ENCODE measurements at regions not wholly inside any gene's neighbourhood (a gene's known extent, or its start where the extent isn't known, plus 50 kb on each side); places are given as distances from the start of the nearest gene placed in this dataset.
"Not testable (repeated sequence)": the region's sequence is repeated elsewhere in the genome, so short reads cannot be mapped to it uniquely, and the experiment has no call there.

DNA sequence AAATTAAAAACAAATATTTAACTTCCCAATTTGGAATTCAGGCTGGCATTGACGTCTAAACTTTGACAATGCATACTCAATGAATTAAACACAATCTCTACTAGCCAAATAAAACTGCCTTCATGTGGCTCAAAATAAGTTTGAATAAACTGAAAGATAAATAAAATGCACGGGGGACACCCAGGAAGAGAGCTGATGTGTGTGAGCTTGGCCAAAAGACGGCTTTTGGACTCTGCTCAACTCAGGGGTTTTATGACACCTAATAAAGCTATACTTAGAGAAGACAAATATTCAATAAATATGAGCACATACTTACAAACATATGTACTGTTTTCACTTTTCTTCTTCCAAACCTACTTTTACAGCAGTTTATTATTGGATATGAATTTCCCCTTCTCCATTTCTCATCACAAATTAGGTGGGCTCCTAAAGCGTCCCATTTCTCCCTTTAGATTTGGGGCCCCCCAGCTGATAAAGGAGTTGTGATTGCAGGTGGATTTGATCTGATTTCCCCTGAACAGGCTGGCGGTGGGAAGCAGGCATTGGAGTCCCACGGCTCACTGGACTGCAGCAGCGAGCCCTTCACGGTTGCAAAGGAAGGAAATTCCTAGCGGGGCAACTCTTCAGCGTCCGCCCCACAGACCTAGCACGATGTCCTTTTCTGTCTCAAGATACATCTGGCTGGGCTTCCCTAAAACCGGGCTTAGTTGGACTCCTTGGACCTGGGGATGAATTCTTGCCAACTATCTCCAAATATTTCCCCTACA lies 79.6 kb downstream of the INSIG1 start:
- peak in 1 of 3 donors; percentile 9 for DNase-seq (ENCODE audit: low read depth in 2 of 3, low spot score in 2 of 3)

DNA sequence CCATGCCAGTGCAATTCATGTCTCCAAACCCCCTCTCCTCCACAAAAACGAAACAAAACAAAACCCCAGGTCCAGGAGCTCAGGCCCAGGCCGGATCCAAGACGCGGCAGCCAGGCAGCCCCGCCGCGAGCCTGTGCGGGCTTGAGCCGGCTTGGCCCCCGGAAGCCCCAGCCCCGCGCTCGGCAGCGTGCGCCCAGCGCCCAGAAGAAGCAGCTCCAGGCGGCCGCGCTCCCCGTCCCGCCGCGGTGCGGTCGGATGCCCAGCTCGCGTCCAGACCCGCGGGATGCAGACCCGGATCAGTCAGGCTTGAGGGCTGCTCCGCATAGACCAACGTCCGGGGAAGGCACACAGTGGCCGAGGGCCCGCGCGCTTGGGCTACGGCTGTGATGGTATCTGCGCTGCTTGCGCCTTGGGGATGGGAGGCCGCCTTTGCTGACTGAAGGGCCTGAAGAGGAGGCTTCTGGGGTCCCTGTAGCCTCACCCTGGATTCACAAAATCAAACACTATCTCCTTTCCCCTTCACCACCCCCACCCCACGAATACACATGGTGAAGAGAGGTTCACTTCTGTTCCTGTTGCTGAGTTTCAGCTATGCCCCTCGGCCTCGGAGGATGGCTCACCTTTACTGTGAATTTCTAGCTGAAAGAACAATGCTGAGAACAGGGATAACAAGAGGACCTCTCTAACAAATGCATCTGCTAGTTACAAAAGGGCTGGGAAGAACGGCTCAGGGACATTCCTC lies 79.9 kb upstream of the EN2 start:
- DNase-seq (ENCODE audit: low read depth in 2 of 3, low spot score in 2 of 3) = peak in 1 of 3 donors; percentile 34

DNA sequence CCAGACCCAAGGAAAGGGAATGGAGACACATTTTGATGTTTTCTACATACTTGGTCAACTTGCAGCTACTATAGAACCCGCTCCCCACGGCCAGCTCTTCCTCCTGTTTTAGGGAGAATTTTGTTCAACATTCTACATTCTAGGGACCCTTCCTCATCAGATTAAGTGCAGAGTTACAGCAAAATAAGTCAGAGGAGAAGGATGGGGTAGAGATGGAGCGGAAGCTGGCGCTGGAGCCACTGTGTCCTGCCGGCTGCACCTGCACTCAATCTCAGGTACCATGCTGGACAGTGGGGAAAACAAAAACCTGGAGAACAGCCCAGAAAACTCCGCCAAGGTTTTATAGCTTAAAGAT lies 79.4 kb upstream of the EN2 start:
- no peak for DNase-seq (ENCODE audit: low read depth in 2 of 3, low spot score in 2 of 3)

DNA sequence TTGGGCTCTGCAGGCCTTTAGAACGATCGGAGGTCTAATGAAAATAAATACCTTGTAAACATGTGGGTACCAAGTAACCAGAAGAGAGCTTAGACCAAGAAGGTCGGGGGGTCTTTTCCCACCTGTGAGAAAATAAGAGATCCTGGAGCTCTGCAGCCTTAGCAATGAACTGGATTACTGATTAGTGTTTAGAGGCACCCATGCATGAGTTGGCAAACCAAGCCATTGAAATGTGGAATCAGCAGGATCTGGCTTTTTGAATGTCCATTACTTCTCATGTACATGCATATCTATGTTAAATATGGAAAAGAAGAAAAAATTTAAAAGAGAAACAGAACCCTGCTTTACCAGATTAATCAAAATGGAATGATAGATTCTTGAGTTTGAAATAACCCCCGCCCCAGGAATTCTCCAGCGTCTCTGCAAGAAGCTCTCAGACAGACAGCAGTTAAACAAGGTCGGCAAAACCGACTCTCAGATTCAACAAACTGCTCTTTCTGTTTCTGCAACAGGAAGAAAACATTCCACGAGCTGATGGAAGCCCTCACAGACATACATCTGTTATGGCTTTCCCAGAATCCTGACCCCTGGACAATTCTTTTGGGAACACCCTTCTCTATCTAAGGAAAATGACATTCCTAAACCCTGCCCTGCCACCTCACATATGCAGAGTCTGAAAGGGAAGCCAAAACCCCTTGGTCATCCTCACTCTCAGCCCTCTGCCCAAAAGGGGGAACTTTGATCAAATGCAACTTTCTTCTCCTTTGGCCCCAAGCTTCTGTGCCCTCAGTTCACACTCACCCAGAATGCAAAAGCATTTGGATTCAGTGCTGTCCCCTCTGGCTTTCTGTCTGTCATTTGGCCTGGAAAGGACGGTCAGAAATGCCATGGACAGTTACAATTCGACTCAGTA lies 78.7 kb upstream of the EN2 start:
- DNase-seq (ENCODE audit: low read depth in 2 of 3, low spot score in 2 of 3) = no peak

DNA sequence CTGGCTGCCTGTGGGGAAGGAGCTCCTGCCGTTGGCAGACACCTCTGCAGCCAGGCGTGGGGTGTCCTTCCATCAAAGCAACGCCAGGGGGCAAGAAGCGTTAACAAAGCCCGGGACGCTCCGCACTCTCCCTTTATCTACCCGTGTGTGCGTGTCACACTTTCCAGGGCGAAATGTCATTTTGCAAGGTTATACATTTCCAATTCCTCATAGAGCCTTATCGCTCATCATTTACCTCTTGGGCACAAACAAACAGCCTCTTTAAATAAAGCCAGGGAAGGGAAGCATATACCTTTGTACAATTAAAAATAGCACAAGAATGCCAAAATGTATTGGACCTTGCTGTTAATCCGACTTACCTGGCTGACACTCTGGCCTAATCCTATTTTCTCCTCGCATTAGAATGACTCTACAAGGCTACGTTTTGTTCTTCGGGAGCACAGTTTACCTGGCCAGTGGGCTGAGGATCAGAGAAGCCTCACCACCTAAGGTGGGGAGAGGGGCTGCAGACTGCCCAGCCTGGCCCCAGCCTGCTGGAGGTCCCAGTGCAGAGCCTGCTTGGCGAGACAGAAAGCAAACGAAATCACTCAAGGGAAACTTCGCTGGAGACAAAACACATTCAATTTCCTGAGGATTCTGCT lies 77.6 kb upstream of the EN2 start:
- peak; percentile 21 to 83 (median 79) for DNase-seq (ENCODE audit: low read depth in 2 of 3, low spot score in 2 of 3)

GRCh38 chr7:155380976-155381851 lies 76.7 kb upstream of the EN2 start:
- DNase-seq (ENCODE audit: low read depth in 2 of 3, low spot score in 2 of 3) = peak in 1 of 3 donors; percentile 6

DNA sequence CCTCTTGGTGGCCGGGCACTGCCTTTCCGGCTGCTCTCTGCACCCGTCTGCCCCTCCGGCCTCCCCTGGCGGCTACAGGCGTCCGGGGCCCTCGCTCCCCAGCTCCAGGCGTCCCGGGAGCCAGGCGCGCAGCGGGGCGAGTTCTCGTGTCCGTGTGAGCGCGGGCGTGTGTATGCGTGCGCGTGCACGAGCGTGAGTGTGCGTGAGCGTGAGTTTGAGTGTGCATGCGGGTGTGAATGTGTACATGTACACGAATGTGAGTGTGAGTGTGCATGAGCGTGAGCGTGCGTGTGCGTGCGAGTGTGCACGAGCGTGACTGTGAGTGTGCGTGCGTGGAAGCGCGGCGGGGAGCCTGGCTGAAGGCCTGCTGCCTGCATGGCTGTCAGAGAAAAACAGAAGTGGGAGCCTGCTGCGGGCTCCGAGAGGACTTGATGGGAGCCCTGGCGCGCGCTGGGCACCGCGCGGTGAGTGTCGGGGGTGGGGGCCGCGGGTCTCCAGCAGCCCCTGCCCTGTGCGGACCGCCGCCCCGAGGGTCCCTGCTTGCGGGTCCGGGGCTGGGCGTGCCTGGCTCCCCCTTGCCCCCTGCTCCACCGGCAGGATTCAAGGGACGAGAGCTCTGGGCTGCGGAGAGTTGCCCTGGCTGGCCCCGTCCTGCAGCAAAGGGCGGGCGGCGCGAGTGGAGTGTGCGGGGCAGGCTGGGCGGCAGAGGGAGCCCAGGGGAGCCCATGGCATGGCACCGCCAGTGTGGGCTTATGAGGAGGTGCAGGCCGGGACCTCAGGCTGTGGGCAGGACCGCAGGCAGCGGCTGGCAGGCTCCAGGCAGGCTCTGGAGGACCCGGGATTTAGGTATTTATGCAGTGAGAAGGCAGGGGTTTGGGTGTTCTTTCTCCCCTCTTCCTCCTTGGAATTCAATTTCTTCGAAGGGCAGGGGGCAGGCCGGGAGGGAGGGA lies 75.8 kb upstream of the EN2 start:
- peak in 1 of 3 donors; percentile 34 for DNase-seq (ENCODE audit: low read depth in 2 of 3, low spot score in 2 of 3)

DNA sequence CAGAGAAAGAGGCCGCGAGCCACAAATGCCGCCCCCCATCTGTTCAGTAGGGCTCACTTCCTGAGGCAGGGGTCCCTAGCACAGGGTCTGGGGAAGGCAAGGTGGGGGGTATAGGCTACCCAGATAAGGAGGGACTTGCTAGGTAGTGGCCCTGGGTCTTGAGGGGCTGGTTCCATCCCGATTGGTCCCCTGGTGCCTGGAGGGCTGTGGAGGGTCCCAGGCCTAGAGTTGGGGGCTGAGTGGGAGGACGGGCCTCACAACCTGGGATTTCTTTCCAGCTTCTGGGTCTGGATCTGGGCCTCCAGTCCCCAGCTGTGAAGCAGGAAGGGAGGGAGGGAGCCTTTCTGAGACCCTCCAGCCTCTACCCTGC lies 75.1 kb upstream of the EN2 start:
- no peak for DNase-seq (ENCODE audit: low read depth in 2 of 3, low spot score in 2 of 3)

DNA sequence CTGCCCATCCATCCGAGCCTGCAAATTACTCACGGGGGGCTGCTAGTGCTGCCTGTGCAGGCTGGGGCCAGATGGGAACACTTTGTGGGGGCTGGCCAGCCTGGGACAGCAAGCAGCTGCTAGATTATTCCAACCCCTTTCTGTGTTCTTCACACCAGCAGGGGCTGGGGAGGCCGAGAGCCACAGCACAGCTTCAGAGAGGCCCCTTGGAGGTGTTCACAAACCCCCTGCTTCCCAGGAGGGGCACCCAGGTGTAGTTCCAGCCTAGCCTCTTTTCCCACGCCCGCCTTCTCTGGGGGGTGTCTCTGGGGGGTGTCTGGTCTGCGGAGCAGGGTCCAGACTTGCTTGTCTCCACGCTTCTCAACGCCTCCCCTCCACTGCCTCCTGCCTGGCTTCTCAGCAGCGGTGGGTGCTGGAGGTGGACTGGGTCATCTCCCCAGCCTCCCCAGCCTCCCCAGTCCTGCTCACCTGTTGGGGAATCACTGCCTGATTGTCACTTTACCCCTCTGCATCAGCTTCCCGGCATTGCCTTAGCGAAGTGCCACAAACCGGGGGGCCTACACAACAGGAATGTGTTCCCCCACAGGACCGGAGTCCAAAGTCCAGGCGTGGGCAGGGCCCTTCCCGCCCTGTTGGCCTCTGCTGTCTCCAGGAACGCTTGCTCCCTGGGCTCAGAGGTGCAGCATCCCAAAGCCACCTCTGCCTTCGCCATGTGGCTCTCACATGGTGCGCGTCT lies 74.0 kb upstream of the EN2 start:
- DNase-seq (ENCODE audit: low read depth in 2 of 3, low spot score in 2 of 3) = no peak

- no peak for DNase-seq (ENCODE audit: low read depth in 2 of 3, low spot score in 2 of 3)
Measured at GRCh38 chr7:155384751-155385150, 73.2 kb upstream of the EN2 start.

DNA sequence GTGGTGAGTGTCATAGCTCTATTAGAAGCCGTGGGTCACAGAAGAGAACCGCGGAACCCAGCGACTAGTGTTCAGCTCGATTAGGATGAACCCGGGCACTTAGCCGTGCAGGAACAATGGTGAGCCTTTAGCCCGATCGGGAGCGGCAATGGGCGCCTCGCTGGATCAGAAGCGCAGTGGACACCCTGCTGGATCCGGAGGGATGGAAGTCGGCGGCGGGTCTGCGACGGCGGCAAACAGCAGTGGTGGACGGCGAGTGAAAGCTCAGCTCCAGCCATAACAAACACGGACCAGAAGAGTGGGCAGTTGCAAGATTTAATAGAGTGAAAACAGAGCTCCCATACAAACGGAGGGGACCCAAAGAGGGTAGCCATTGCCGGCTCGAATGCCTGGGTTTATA lies 72.7 kb upstream of the EN2 start:
- DNase-seq (ENCODE audit: low read depth in 2 of 3, low spot score in 2 of 3) = not testable (repeated sequence)

DNA sequence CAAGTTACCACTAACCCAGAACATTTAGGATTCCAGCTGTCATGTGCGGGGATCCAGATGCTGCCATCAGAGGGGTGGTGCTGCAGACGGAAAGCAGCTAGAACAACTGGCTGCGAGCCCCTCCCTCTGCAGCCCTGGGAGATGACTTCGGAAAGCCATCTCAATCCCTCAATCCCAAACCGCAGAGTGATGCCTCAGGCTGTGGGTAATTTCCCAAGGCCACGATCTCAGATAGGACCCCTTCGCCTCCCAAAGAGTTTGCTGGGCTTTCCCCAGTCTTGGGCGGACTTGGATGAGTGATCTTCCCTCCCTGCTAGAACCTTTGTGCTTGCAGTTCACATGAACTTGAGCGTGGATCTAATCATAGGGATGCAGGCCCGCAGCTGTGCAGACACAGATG lies 71.3 kb upstream of the EN2 start:
- DNase-seq (ENCODE audit: low read depth in 2 of 3, low spot score in 2 of 3) = no peak

DNA sequence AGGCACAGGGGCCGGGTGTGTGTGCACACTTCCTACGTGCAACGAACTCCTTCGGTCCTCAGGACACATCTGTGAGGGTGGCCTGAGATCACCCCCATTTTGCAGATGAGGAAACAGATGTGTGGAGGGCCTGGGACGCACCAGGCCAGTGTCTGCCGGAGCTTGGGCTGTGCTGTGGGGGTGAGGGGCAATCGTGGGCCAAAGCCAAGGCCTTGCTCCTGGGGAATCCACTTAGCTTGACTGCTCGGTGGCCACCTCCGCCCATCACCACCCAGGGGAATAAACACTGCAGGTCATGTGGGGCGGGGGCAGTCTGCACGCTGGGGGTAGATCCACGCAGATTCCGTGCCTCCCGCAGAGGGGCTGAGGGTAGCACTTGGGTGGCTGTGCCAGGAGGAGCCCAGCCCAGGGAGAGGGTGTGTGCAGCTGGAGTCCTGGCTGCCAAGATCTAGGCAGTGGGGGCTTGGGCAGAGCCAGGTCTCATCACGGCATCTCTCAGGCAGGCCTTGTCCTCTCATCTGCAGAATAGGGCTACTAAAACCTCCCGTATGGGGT lies 70.8 kb upstream of the EN2 start:
- DNase-seq (ENCODE audit: low read depth in 2 of 3, low spot score in 2 of 3) = no peak

DNA sequence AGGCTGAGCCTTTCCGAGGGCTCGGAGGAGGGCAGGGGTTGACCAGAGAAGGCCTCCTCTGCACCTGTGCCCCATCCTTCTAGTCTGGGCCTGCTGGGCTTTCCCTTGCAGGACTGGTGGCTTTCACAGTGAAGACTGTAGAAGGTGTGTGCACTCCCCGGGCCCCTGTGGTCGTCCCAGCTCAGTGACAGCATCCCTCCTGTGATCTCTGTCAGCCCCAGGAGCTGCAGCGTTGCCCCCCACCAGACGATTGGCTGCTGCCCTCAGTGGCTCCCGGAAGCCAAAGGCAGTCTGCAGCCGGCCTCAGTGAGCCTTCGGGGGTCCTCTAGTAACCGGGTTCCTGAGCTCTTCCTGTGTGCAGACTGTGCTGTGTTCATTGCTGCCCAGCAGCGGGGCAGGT lies 69.4 kb upstream of the EN2 start:
- DNase-seq (ENCODE audit: low read depth in 2 of 3, low spot score in 2 of 3) = no peak

- no peak for DNase-seq (ENCODE audit: low read depth in 2 of 3, low spot score in 2 of 3)
Measured at GRCh38 chr7:155391414-155391813, 66.5 kb upstream of the EN2 start.

- DNase-seq (ENCODE audit: low read depth in 2 of 3, low spot score in 2 of 3) = no peak
Measured at GRCh38 chr7:155392726-155393570, 65.0 kb upstream of the EN2 start.

DNA sequence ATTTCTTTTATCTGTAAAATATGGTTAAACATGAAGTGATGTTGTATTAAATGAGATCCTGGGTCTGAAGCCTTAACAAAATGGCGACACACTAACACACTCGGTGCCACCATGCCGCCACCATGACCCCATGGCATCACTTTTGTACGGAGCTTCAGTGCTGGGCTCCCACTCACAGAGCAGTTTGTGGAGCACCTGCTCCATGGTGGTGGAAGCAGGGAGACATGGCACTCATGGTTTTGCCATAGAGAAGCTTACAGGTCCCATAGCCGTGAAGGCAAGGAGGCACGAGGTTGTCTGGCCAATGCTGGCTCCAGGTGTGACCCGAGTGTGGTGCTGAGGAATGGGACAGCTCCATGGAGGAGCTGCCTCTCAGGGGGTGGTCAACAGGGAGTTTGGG lies 63.5 kb upstream of the EN2 start:
- no peak for DNase-seq (ENCODE audit: low read depth in 2 of 3, low spot score in 2 of 3)
